HepG2 (cell line): ENCODE measurements at regions not wholly inside any gene's neighbourhood (a gene's known extent, or its start where the extent isn't known, plus 50 kb on each side); places are given as distances from the start of the nearest gene placed in this dataset.

Source experiments
- ATAC-seq: fragments of 200-7000 bp; cut with Tn5 transposase; 3 replicates; pipeline ENCODE4 v1.9.1; 2020; ENCODE audit warnings: mild to moderate bottlenecking, moderate library complexity
- BruUV-seq: library from RNA; stranded (reverse); fragments of 400-500 nt; replicated peaks from 2 replicates; lab custom pipeline; 2021; lab: Mats Ljungman, UMichigan
- CTCF ChIA-PET: fragments of 300-600 bp; formaldehyde crosslinking; extraction: SDS; loops from one replicate; lab custom pipeline; 2021; ENCODE audit warnings: low total read pairs, inconsistent platforms, low intra/inter-chr PET ratio; lab: Yijun Ruan, JAX
- POLR2A ChIA-PET: fragments of 350-600 bp; sonication (Branson Sonifier 250); formaldehyde crosslinking; loops from one replicate; lab custom pipeline; 2020; ENCODE audit warnings: antibody characterized with exemption, inconsistent platforms; lab: Yijun Ruan, JAX
- DNase-seq: peaks from one replicate; pipeline ENCODE4 v3.0.0-alpha.2; 2015; ENCODE audit warnings: low spot score
- FAIRE-seq: peaks from 3 replicates; lab custom pipeline; 2011; peaks lifted over from hg19 to GRCh38; lab: Jason Lieb, UNC
- H2AFZ ChIP-seq: one replicate; pipeline ENCODE4 v1.6.1; 2011; ENCODE audit warnings: low read length, inconsistent platforms
- H3K27ac ChIP-seq: fragments of 300-600 bp; 3 replicates; pipeline ENCODE4 v1.8.0; 2011; ENCODE audit warnings: mixed run types, mild to moderate bottlenecking, mixed read lengths, low read length, inconsistent platforms; ENCODE audit not compliant: insufficient read depth; ENCODE audit errors: extremely low read length
- H3K27me3 ChIP-seq, 2 experiments: fragments of 200-600 bp in 1 of 2; 2 replicates in 1 of 2; 3 replicates in 1 of 2; pipeline versions ENCODE4 v1.6.0 to v1.8.0; 2011; ENCODE audit warnings: low read length in 2 of 2, mild to moderate bottlenecking in 2 of 2, moderate library complexity in 2 of 2, inconsistent platforms in 1 of 2; ENCODE audit not compliant: insufficient read depth in 2 of 2, control insufficient read depth in 1 of 2
- H3K36me3 ChIP-seq, 2 experiments: fragments of 200-600 bp in 1 of 2; replicated peaks in 1 of 2; 2 replicates in 1 of 2; 3 replicates in 1 of 2; pipeline versions ENCODE4 v1.5.1 to v1.8.0; 2011; ENCODE audit warnings: low read length in 2 of 2, inconsistent platforms in 1 of 2; ENCODE audit not compliant: insufficient read depth in 2 of 2, control insufficient read depth in 1 of 2
- H3K4me1 ChIP-seq: 2 replicates; pipeline ENCODE4 v1.5.1; 2012; ENCODE audit warnings: low read length, inconsistent platforms; ENCODE audit not compliant: insufficient read depth
- H3K4me2 ChIP-seq: 2 replicates; pipeline ENCODE4 v1.6.0; 2011; ENCODE audit warnings: low read depth, low read length, inconsistent platforms
- H3K4me3 ChIP-seq, 3 experiments: fragments of 200-600 bp in 1 of 3; sonication (generic), shearing (Covaris generic) in 1 of 3; replicated peaks in 1 of 3; 2 replicates each; pipeline ENCODE4 v1.5.1; 2011 to 2016; ENCODE audit warnings: low read length in 3 of 3, inconsistent platforms in 2 of 3, low read depth in 2 of 3, mild to moderate bottlenecking in 2 of 3, control low read depth in 1 of 3, mixed read lengths in 1 of 3; ENCODE audit not compliant: insufficient read depth in 1 of 3
- H3K79me2 ChIP-seq: one replicate; pipeline ENCODE4 v1.6.1; 2011; ENCODE audit warnings: low read length, inconsistent platforms; ENCODE audit not compliant: insufficient read depth
- H3K9ac ChIP-seq: 2 replicates; pipeline ENCODE4 v1.6.0; 2011; ENCODE audit warnings: mild to moderate bottlenecking, low read depth, low read length, inconsistent platforms; ENCODE audit not compliant: insufficient read depth
- H3K9me3 ChIP-seq: 2 replicates; pipeline ENCODE4 v1.5.1; 2012; ENCODE audit warnings: mild to moderate bottlenecking, low read length
- H4K20me1 ChIP-seq: 2 replicates; pipeline ENCODE4 v1.6.0; 2011; ENCODE audit warnings: inconsistent platforms, mild to moderate bottlenecking, low read length, moderate library complexity; ENCODE audit not compliant: insufficient read depth
- AGO2 ChIP-seq: fragments of 200-400 bp; formaldehyde crosslinking; optimal IDR thresholded peaks from 2 replicates; pipeline ENCODE3; 2017; ENCODE audit warnings: mild to moderate bottlenecking, low read depth, low read length, moderate library complexity
- CCAR2 ChIP-seq: fragments of 200-400 bp; formaldehyde crosslinking; optimal IDR thresholded peaks from 2 replicates; pipeline ENCODE3; 2018; ENCODE audit warnings: low read depth, mild to moderate bottlenecking, low read length, moderate library complexity
- PCBP2 ChIP-seq: fragments of 200-400 bp; formaldehyde crosslinking; optimal IDR thresholded peaks from 2 replicates; pipeline ENCODE3; 2018; ENCODE audit warnings: low read length, low read depth; ENCODE audit not compliant: poor library complexity, severe bottlenecking
- RBM22 ChIP-seq: fragments of 200-400 bp; formaldehyde crosslinking; optimal IDR thresholded peaks from 2 replicates; pipeline ENCODE3; 2017; ENCODE audit warnings: mild to moderate bottlenecking, low read length, moderate library complexity
- SMAD1 ChIP-seq: sonication (generic); formaldehyde crosslinking; IDR thresholded peaks from 2 replicates; pipeline ENCODE4 v1.4.0; 2020; ENCODE audit warnings: missing genetic modification reagents, low read depth, mild to moderate bottlenecking, borderline replicate concordance
- SRSF1 ChIP-seq: fragments of 200-400 bp; formaldehyde crosslinking; optimal IDR thresholded peaks from 2 replicates; pipeline ENCODE3; 2017; ENCODE audit warnings: mild to moderate bottlenecking, low read depth, low read length, moderate library complexity
- TEAD3 ChIP-seq: optimal IDR thresholded peaks from 2 replicates; pipeline ENCODE3; 2016; ENCODE audit warnings: borderline replicate concordance
- XRCC5 ChIP-seq: fragments of 200-400 bp; formaldehyde crosslinking; optimal IDR thresholded peaks from 2 replicates; pipeline ENCODE3; 2017; ENCODE audit warnings: mild to moderate bottlenecking, low read length
- ZNF761 ChIP-seq: sonication (generic); formaldehyde crosslinking; conservative IDR thresholded peaks from 2 replicates; pipeline ENCODE4 v1.4.0; 2020; ENCODE audit warnings: mild to moderate bottlenecking, missing genetic modification reagents
- ZNF850 ChIP-seq: sonication (generic); formaldehyde crosslinking; conservative IDR thresholded peaks from 2 replicates; pipeline ENCODE4 v1.9.0; 2021; ENCODE audit warnings: mild to moderate bottlenecking, missing genetic modification reagents
- WGBS: methylation state at CpG from one replicate; pipeline ENCODE4 v1.1.6; 2017; ENCODE audit warnings: low lambda C conversion rate; 5-methylcytosine and 5-hydroxymethylcytosine counted together
- in situ Hi-C: cut with HindIII; loops from 2 replicates; pipeline ENCODE4 v1.10.0; 2017; ENCODE audit warnings: low pct_unique_long_range_greater_than_20kb; ENCODE audit not compliant: extremely low pct_ligation_motif_present
- intact Hi-C: fragments of 100-400 bp; cut with micrococcal nuclease; formaldehyde crosslinking; loops from one replicate; pipeline ENCODE4 v1.10.0; 2022; ENCODE audit not compliant: unreplicated experiment

GRCh38 chr17:43315858-43316521, 82.2 kb upstream of the RNU2-1 start:
- H3K9ac ChIP-seq: no peak overlapping the region
- 10% methylated on average over 15 of the region's 15 CpGs for WGBS
- ChIA-PET CTCF (no interaction called here), POLR2A (interaction anchor here (0.7 to 8.7 kb wide), 34 partner anchors 10 to 536 kb away, joined by 3 to 177 read pairs (median 8); partner anchors contain the start of genes AARSD1, BRCA1, CNTD1 and COA3)
- H3K4me2 ChIP-seq: no peak overlapping the region; the same call in 1 of the 2 replicates
- peak; percentile 86 for FAIRE-seq
- ATAC-seq: no peak
- DNase-seq: no peak
- H4K20me1 ChIP-seq: no peaks in the 10 kb centered on the region
- H3K4me3 ChIP-seq: no peak overlapping the region
- no peak overlapping the region for H3K27ac ChIP-seq
- BruUV-seq: TSS peak; percentile 100
- intact Hi-C loops: no loop called here
- peaks cover 20% of the 10 kb centered on the region for H3K4me1 ChIP-seq
- H3K79me2 ChIP-seq: no peaks in the 10 kb centered on the region
- peak; percentile 94 for TF ChIP-seq CCAR2
- peak; percentile 93 for TF ChIP-seq RBM22
- no peak for TF ChIP-seq ZNF850 (CRISPR knock-in tag)
- TF ChIP-seq PCBP2: peak; percentile 25
- in situ Hi-C loops: no loop called here
- no peak overlapping the region for H2AFZ ChIP-seq
- 0 out of 5 replicates have a peak, but pooled peaks cover 0 to 1% of the 10 kb centered on the region in 2 experiments for H3K36me3 ChIP-seq
- peaks cover 13% of the 10 kb centered on the region for H3K9me3 ChIP-seq
- H3K27me3 ChIP-seq: 0 out of 5 replicates have a peak, but pooled peaks cover 0 to 2% of the 10 kb centered on the region in 2 experiments

DNA sequence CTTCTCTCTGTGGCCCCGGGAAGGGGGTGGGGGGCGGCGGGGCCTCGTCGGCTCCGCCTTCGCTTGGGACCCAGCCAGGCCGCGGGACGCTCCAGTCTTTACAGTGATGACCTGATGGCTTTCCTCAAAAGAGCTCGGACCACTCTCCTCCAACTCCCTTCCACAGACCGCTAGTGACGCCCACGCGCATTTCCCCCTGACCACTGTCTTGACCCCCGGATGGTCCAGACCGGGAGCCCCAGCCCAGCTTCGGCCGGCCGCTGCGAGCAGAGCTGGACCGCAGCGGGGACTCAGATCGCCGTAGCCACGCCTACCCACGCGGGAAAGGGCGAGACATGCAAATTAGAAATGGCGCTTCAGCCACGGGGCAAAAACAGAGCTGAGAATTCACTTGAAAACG, 81.6 kb upstream of the RNU2-1 start:
- 1% methylated on average over 23 of the region's 32 CpGs for WGBS
- Histone ChIP-seq H2AFZ (no peak overlapping the region), H3K9me3 (peaks cover 12% of the 10 kb centered on the region), H3K4me1 (peaks cover 20% of the 10 kb centered on the region), H3K27ac (no peak overlapping the region), H3K4me2 (no peak overlapping the region), H3K27me3 (0 out of 5 replicates have a peak, but pooled peaks cover 0 to 2% of the 10 kb centered on the region in 2 experiments), H4K20me1 (no peaks in the 10 kb centered on the region), H3K79me2 (no peaks in the 10 kb centered on the region), H3K36me3 (0 out of 5 replicates have a peak, but pooled peaks cover 0 to 1% of the 10 kb centered on the region in 2 experiments), H3K4me3 (no peak overlapping the region), H3K9ac (no peak overlapping the region)
- FAIRE-seq: no peak
- no peak for DNase-seq
- TF ChIP-seq SMAD1 (CRISPR knock-in tag) (no peak), XRCC5 (peak; percentile 33), TEAD3 (CRISPR knock-in tag) (peak; percentile 5), ZNF761 (CRISPR knock-in tag) (no peak), SRSF1 (peak; percentile 83), AGO2 (peak; percentile 91)
- ATAC-seq: no peak
- in situ Hi-C loops: no loop called here
- POLR2A ChIA-PET: interaction anchor here (0.7 to 8.7 kb wide), 33 partner anchors 9 to 535 kb away, joined by 3 to 177 read pairs (median 6); partner anchors contain the start of genes AARSD1, BRCA1, CNTD1 and COA3
- BruUV-seq: no TSS peak
- CTCF ChIA-PET: no interaction called here
- intact Hi-C loops: no loop called here
